NCI-H146 (cell line): ENCODE measurements at regions not wholly inside any gene's neighbourhood (a gene's known extent, or its start where the extent isn't known, plus 50 kb on each side); places are given as distances from the start of the nearest gene placed in this dataset.
"Not testable (repeated sequence)": the region's sequence is repeated elsewhere in the genome, so short reads cannot be mapped to it uniquely, and the experiment has no call there.

Experiments
- DNase-seq: peaks from one replicate; lab custom pipeline; 2025; lab: John Stamatoyannopoulos, UW

DNA sequence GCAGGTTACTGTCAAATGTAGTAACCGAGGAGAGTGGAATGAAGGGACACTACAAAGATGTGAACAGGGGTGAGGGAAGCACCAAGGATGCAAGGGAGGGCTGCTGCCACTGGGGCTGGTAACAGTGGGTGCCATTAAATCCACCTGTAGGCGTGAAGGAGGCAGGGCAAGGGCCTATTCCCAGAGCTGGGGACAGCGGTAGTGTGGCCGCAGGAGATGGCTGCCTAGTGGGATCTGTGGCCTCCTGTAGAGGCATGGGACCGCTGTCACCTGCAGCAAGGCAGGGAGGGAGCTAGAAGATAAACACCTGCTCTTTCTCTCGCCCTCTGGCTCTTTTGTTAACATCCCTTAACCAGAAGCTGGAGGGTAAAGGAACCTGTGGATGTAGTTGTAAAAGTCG is 80.5 kb upstream of the CNIH3 start:
- peak; percentile 79 for DNase-seq

GRCh38 chr1:224539971-224540370 is 76.1 kb upstream of the CNIH3 start:
- no peak for DNase-seq

DNA sequence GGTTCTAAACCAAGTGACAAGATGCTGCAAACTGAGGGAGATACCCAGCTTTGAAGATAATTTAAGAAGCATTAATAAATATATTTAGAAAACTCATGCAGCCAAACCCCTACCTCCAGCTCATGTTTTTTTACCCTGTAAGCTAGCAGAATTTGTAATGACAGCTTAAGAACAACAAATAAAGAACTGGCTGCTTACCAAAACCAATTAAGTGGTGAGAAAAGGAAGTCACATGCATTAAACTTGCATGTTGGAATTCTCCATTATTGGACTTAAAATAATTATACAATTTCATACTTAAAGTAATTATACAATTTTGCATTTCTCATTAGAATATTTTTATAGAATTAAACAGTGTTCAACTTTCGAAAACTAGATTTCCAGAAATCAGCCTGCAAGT is 75.6 kb upstream of the CNIH3 start:
- DNase-seq: peak; percentile 26

- DNase-seq: no peak
Observed at GRCh38 chr1:224541072-224541790, 74.9 kb upstream of the CNIH3 start.

- DNase-seq: no peak
Observed at GRCh38 chr1:224541901-224542630, 74.1 kb upstream of the CNIH3 start.

DNA sequence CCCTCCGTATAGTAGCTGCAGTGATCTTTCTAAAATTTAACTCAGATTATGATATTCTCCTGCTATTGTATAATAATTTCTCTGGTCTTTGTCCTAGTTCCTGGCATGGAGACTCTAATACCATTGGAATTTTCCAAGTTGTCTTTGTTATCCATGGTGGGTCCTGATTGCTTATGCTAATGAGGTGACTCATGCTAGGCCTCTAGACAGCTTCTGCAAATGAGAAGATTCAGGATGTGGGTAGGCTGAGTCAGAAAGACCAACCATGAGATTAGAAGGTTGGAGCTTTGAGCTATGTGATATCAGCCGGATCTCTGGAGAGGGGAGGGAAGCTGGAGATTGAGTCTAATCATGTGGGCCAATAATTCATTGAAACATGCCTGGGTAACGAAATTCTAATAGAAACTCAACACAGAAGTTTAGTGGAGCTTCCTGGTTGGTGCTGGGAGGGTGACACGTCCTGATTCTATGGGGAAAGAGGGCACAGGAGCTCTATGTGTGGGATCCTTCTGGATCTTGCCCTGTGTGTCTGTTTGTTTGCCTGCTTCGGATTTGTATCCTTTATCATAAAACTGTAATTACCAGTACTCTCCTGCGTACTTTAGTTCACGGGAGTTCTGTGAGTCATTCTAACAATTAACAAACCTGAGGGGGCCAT is 73.2 kb upstream of the CNIH3 start:
- no peak for DNase-seq

DNA sequence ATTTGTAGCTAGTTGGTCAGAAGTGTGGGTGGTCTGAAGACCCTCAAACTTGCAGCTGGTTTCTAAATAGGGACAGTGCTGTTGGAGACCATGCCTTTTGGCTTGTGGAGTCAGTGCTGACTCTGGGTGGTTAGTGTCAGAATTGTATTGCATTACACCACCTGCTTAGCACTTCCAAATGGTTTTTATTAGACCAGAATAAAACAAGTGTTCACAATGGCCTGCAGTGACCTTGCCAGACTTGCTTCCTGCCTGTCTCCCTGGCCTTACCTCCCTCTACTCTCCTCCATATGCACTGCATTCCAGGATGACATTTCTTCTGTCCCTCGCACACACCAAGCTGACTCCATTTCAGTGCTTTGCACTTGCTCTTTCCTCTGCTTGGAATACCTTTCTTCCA is 72.7 kb upstream of the CNIH3 start:
- DNase-seq: no peak

DNA sequence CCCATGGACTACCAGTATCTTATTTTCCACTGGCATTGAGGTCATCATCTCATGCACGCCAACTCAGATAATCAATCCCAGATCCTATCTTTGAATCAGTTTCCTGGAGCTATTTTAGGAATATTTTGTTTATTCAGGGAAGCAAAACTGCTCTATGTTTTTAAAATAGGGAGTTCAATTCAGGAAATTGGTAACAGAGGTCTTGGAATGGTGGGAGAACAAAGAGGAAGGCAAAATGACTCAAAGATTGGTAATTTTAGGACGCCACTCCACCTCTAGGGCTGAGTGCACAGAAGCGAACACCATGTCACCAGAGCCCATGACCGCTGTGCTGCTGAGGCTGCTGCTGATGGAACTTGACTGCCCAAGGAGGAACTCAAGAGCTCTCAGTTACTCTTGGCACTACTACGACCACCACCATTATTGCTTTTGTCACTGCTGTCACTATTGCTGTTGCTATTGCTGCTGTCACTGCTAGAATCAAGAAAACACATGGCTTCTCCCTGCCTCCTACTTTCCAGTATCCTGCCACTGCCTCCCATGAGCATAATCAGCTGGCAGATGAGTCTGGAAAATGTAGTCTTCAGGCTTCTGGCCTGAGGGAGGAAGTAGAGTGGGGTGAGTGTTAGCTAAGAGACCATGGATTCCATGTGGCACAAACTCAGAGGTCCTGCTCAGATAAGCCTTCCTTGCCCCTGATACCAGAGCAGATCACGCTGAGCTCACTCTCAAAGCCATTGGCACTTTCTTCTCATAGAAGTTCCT is 71.6 kb upstream of the CNIH3 start:
- no peak for DNase-seq

DNA sequence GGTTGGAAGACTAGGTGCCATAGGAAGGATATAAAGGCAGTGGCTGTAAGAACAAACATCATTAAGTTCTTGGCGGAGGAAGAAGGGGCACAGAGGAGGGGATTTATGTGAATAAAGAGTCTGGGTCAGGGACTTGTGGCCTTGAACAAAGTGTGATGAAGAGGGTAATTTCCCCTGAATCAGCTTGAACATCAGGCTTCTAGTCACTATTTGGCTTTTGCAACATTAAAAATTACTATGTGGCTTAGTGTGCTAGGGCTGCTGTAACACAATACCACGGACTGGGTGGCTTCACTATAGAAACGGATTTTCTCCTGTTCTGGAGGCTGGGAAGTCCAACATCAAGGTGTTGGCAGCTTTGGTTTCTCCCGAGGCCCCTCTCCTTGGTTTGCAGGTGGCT is 70.5 kb upstream of the CNIH3 start:
- no peak for DNase-seq

DNA sequence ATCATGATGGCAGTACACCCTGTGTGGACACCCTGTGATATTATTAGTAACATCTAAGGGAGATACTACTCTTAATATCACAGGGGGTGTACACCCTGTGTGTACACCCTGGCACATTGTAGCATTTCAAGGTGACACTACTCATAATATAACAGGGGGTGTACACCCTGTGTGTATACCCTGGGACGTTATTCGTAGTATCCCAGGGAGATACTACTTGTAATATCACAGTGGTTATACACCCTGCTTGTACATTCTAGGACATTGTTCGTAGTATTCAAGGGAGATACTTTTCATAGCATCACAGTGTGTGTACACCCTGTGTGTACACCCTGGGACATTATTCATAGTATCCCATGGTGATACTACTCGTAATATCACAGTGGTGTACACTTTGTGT is 67.4 kb upstream of the CNIH3 start:
- DNase-seq: no peak

DNA sequence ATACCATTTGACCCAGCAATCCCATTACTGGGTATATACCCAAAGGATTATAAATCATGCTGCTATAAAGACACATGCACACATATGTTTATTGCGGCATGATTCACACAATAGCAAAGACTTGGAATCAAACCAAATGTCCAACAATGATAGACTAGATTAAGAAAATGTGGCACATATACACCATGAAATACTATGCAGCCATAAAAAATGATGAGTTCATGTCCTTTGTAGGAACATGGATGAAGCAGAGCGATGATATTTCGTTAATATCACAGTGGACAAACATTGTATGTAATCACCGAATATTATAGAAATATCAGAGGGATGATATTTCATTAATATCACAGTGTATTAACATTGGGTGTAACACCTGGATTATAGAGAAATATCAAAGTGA is 64.9 kb upstream of the CNIH3 start:
- DNase-seq: not testable (repeated sequence)

DNA sequence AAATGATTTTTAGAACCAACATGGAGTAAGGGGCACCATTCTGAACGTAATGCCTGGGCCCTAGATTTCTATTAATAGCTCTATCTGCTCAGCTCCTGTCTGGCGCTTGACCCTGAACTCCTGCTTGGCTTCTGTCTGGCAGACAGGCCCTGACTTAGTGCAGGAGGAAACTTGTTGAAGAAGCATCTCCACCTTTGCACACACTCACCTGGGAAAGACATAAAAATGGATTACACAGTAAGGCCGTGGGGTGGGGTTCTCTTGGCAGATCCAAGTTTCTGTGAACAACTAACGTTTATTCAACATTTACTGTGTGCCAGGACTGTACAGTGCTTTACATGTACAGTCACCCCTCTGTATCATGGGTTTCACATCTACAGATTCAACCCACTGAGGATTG is 62.1 kb upstream of the CNIH3 start:
- DNase-seq: no peak

DNA sequence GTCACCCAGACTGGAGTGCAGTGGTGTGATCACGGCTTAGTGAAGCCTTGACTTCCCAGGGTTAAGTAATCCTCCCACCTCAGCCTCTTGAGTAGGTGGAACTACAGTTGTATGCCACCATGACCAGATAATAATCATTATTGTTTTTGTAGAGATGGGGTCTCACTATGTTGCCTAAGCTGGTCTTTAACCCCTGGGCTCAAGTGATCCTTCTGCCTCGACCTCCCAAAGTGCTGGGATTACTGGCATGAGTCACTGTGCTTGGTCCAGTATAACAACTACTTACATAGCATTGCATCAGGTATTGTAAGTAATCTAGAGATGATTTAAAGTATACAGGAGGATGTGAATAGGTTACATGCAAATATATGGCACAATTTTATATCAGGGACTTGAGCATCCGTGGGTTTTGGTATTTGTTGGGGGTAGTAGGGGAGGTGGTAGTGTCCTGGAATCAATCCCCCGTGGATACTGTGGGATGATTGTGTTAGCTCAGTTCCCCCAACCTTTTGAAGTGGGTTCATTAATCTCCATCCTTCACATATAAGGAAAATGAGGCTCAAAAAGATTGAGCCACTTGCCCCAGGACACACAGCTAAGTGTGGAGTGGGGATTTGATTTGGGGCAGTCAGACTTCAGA is 61.4 kb upstream of the CNIH3 start:
- no peak for DNase-seq

DNA sequence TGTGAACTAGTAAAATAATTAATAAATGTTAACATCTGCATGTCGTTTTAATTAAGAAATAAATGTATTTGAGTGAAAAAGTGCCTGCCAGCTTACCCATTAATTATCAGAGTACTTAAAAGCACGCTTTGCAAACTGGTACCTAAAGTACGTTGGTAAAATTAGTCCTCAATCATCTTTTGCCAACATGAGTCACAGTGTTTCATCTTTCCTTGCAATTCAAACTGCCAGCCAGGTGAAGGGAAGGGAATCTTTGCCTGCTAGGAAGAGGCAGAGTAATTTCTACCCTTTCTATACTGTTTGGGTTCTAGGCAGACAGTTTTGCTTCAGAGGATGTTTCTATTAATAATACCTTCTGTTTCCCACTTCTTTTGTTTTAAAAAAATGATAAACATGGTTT is 57.2 kb upstream of the CNIH3 start:
- no peak for DNase-seq

GRCh38 chr1:224559981-224560728 is 56.0 kb upstream of the CNIH3 start:
- no peak for DNase-seq

DNA sequence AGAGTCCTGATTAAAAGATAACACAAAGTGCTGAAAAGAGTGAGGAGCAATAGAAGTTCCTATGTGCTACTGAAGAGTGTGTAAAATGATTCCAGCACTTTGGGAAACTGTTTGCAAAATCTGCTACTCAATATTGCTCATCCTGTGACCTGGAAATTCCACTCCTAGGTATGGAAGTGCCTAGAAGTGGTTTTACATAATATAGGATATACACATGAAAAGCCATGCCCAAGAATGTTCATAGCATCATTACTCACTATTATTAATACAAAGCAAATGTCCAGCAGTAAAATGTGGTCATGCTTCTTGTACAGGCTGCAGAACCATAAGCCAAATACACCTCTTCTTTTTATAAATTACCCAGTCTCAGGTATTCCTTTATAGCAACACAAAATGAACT is 53.2 kb upstream of the CNIH3 start:
- DNase-seq: not testable (repeated sequence)

DNA sequence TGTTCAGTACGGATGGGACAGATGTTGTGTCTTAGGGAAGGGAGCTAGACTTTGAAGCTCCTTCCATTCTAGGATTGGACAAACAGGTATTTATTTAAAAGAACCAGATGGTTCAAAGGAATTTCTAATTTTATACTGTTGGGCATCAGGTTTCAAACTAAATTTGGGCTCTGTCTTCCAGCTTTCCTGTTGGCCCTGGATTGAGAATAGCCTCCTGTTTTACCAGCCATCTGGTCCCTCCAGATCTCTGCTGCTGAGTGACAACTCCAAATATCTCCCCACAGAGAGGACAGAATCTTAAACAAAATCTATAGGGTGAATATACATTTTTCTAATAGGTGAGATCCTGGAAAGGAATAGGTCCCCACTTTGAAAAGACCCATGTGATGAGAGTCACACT is 52.5 kb upstream of the CNIH3 start:
- DNase-seq: no peak

GRCh38 chr1:224564454-224565084 is 51.5 kb upstream of the CNIH3 start:
- no peak for DNase-seq

DNA sequence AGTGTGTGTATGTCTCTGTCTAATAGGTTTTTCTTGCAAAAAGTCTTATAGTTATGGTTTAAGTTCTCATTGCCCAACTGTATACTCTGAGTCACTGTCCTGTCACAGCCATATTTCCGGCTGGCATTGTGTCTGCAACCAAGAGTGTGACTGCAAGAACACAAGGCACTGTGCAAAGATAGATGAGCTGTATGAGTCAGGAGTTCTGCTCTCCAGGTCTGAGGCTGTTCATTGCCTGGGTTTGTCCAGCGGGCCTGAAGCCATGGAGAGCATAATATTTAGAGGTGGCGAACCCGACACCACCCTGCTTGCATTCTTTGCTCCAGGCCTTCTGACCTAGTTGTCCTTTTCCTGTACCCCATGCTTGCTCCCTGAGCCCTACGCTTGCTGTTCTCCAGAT is 50.9 kb upstream of the CNIH3 start:
- DNase-seq: no peak

DNA sequence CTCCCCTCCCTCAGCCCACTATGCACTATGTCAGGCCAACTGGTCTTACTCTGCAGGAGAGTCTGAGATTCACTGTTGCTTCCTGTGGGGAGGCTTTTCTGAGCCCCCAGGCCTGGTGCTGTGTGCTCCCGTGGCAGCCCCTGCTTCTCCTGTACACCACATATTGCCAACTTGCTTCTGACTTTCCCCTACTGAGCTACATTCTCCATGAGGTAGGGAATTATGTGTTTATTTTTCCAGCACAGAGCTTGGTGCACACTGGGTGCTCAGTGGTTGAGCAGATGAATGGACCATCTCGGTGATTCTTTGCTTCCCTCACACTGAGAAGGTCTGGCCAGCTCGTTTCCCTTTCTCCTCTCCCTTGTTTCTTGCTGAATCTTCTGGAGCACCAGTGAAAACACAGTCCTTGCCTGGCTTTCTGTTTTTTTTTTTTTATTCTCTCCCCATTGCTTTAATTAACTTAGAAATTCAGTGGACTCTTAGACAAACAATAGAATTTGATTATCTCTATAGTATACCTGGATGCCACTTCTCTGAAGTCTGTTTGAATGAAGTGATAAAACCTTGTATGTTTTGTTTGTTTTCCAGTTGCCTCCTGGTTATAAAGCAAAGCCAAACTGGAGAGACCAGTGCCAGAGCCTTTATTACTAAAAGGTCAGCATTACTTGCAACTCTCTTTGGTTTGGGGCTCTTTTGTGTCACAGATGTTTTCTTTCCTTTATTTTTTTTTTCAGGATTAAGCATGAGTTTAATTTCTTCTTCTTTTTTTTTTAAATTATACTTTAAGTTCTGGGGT is 50.3 kb upstream of the CNIH3 start:
- DNase-seq: no peak
